IMR-90 (cell line): ENCODE measurements at regions not wholly inside any gene's neighbourhood (a gene's known extent, or its start where the extent isn't known, plus 50 kb on each side); places are given as distances from the start of the nearest gene placed in this dataset.

Experiments used
- ATAC-seq: fragments of 200-7000 bp; cut with Tn5 transposase; 2 replicates; pipeline ENCODE4 v1.9.1; 2020; ENCODE audit warnings: low read depth, mild to moderate bottlenecking, moderate library complexity
- BruUV-seq: library from RNA; stranded (reverse); fragments of 400-500 nt; replicated peaks from 2 replicates; lab custom pipeline; 2021; lab: Mats Ljungman, UMichigan
- CTCF ChIA-PET: fragments of 300-600 bp; formaldehyde crosslinking; extraction: SDS; loops from one replicate; lab custom pipeline; 2021; ENCODE audit warnings: antibody characterized with exemption; lab: Yijun Ruan, JAX
- POLR2A ChIA-PET: fragments of 300-600 bp; sonication (Branson Sonifier 250); formaldehyde crosslinking; loops from one replicate; lab custom pipeline; 2022; ENCODE audit warnings: antibody characterized with exemption; ENCODE audit not compliant: unreplicated experiment; lab: Charles Lee
- DNase-seq: peaks from one replicate; pipeline ENCODE4 v3.0.0; 2013
- H2AFZ ChIP-seq: replicated peaks from 2 replicates; pipeline ENCODE3; 2013; ENCODE audit warnings: low read length, mild to moderate bottlenecking; ENCODE audit not compliant: poor library complexity
- H2AK5ac ChIP-seq: 2 replicates; pipeline ENCODE4 v1.6.1; 2013; ENCODE audit warnings: low read depth, low read length, inconsistent platforms
- H2AK9ac ChIP-seq: replicated peaks from 2 replicates; pipeline ENCODE3; 2013; ENCODE audit warnings: mild to moderate bottlenecking, low read depth, low read length, moderate library complexity; ENCODE audit not compliant: poor library complexity
- H2BK120ac ChIP-seq: 2 replicates; pipeline ENCODE4 v1.6.1; 2013; ENCODE audit warnings: low read depth, low read length, inconsistent platforms
- H2BK15ac ChIP-seq: 3 replicates; pipeline ENCODE4 v1.6.1; 2013; ENCODE audit warnings: low read depth, low read length, inconsistent platforms
- H2BK20ac ChIP-seq: 2 replicates; pipeline ENCODE4 v1.6.1; 2013; ENCODE audit warnings: low read depth, mild to moderate bottlenecking, inconsistent platforms, low read length, moderate library complexity
- H2BK5ac ChIP-seq: 2 replicates; pipeline ENCODE4 v1.6.1; 2013; ENCODE audit warnings: mild to moderate bottlenecking, low read depth, low read length, inconsistent platforms; ENCODE audit not compliant: poor library complexity, severe bottlenecking
- H3K14ac ChIP-seq: replicated peaks from 2 replicates; pipeline ENCODE4 v1.6.1; 2013; ENCODE audit warnings: low read depth, low read length, inconsistent platforms
- H3K18ac ChIP-seq: 2 replicates; pipeline ENCODE4 v1.6.1; 2013; ENCODE audit warnings: low read depth, low read length, control low read depth
- H3K23ac ChIP-seq: 2 replicates; pipeline ENCODE4 v1.6.1; 2013; ENCODE audit warnings: low read depth, low read length, inconsistent platforms
- H3K27ac ChIP-seq: 2 replicates; pipeline ENCODE4 v1.5.1; 2013; ENCODE audit warnings: mild to moderate bottlenecking, control low read depth, low read length; ENCODE audit not compliant: insufficient read depth
- H3K27me3 ChIP-seq: 2 replicates; pipeline ENCODE4 v1.6.1; 2013; ENCODE audit warnings: low read length; ENCODE audit not compliant: control insufficient read depth, insufficient read depth
- H3K36me3 ChIP-seq: 2 replicates; pipeline ENCODE4 v1.6.1; 2013; ENCODE audit warnings: low read length, mixed read lengths; ENCODE audit not compliant: control insufficient read depth, insufficient read depth
- H3K4ac ChIP-seq: 2 replicates; pipeline ENCODE4 v1.6.1; 2013; ENCODE audit warnings: low read depth, low read length, inconsistent platforms
- H3K4me1 ChIP-seq: 2 replicates; pipeline ENCODE4 v1.6.1; 2013; ENCODE audit warnings: low read length, mixed read lengths; ENCODE audit not compliant: control insufficient read depth, insufficient read depth
- H3K4me2 ChIP-seq: 2 replicates; pipeline ENCODE4 v1.6.1; 2013; ENCODE audit warnings: low read depth, mild to moderate bottlenecking, control low read depth, low read length, moderate library complexity
- H3K4me3 ChIP-seq: 2 replicates; pipeline ENCODE4 v1.5.1; 2013; ENCODE audit warnings: low read depth, mild to moderate bottlenecking, control low read depth, low read length, moderate library complexity; ENCODE audit not compliant: insufficient read depth
- H3K56ac ChIP-seq: 2 replicates; pipeline ENCODE4 v1.6.1; 2013; ENCODE audit warnings: low read length, inconsistent platforms; ENCODE audit not compliant: insufficient read depth; ENCODE audit errors: extremely low read depth
- H3K79me1 ChIP-seq, 2 experiments: 2 replicates each; pipeline ENCODE4 v1.6.1; 2013; ENCODE audit warnings: low read length in 2 of 2, inconsistent platforms in 1 of 2, low read depth in 1 of 2
- H3K9ac ChIP-seq: 2 replicates; pipeline ENCODE4 v1.6.1; 2013; ENCODE audit warnings: low read depth, low read length, control low read depth
- H3K9me1 ChIP-seq: 2 replicates; pipeline ENCODE4 v1.6.1; 2013; ENCODE audit warnings: low read length, inconsistent platforms; ENCODE audit not compliant: insufficient read depth
- H3K9me3 ChIP-seq: 2 replicates; pipeline ENCODE4 v1.6.1; 2013; ENCODE audit warnings: low read length; ENCODE audit not compliant: control insufficient read depth, insufficient read depth
- H4K20me1 ChIP-seq: 2 replicates; pipeline ENCODE4 v1.6.1; 2013; ENCODE audit warnings: low read length, inconsistent platforms; ENCODE audit not compliant: insufficient read depth
- H4K5ac ChIP-seq: 2 replicates; pipeline ENCODE4 v1.6.1; 2013; ENCODE audit warnings: mild to moderate bottlenecking, low read depth, low read length, control low read depth
- H4K8ac ChIP-seq, 2 experiments: 2 replicates each; pipeline ENCODE4 v1.6.1; 2013; ENCODE audit warnings: low read depth in 2 of 2, low read length in 2 of 2, control low read depth in 1 of 2, inconsistent platforms in 1 of 2
- H4K91ac ChIP-seq: 2 replicates; pipeline ENCODE4 v1.6.1; 2013; ENCODE audit warnings: low read depth, low read length, inconsistent platforms; ENCODE audit not compliant: insufficient read depth
- BHLHE40 ChIP-seq: fragments of 150-350 bp; IDR thresholded peaks from 2 replicates; pipeline ENCODE4 v1.6.1; 2016; ENCODE audit warnings: mild to moderate bottlenecking, low read depth, low read length
- CEBPB ChIP-seq: IDR thresholded peaks from 2 replicates; pipeline ENCODE4 v1.6.1; 2012; ENCODE audit warnings: low read depth, low read length, improper control_type of control experiment
- CHD1 ChIP-seq: IDR thresholded peaks from 2 replicates; pipeline ENCODE4 v1.6.1; 2012; ENCODE audit warnings: low read depth, low read length, improper control_type of control experiment
- CTCF ChIP-seq: conservative IDR thresholded peaks from 2 replicates; pipeline ENCODE4 v1.5.1; 2012; ENCODE audit warnings: mild to moderate bottlenecking, low read depth, low read length, improper control_type of control experiment
- ELK1 ChIP-seq: fragments of 150-350 bp; IDR thresholded peaks from 2 replicates; pipeline ENCODE4 v1.6.1; 2016; ENCODE audit warnings: low read depth, mild to moderate bottlenecking, low read length, moderate library complexity, borderline replicate concordance
- FOS ChIP-seq: fragments of 150-350 bp; IDR thresholded peaks from 2 replicates; pipeline ENCODE4 v1.6.1; 2016; ENCODE audit warnings: low read depth, low read length
- MAFK ChIP-seq: IDR thresholded peaks from 2 replicates; pipeline ENCODE4 v1.6.1; 2012; ENCODE audit warnings: low read depth, low read length, improper control_type of control experiment
- MAZ ChIP-seq: IDR thresholded peaks from 2 replicates; pipeline ENCODE4 v1.6.1; 2012; ENCODE audit warnings: low read depth, mild to moderate bottlenecking, low read length, improper control_type of control experiment, moderate library complexity, borderline replicate concordance
- MXI1 ChIP-seq: IDR thresholded peaks from 2 replicates; pipeline ENCODE4 v1.6.1; 2012; ENCODE audit warnings: low read depth, mild to moderate bottlenecking, low read length, moderate library complexity, borderline replicate concordance
- NFE2L2 ChIP-seq: fragments of 150-350 bp; IDR thresholded peaks from 2 replicates; pipeline ENCODE4 v1.6.1; 2016; ENCODE audit warnings: low read depth, mild to moderate bottlenecking, low read length
- POLR2A ChIP-seq: IDR thresholded peaks from 2 replicates; pipeline ENCODE4 v1.6.1; 2012; ENCODE audit warnings: mild to moderate bottlenecking, low read depth, low read length
- RAD21 ChIP-seq: IDR thresholded peaks from 2 replicates; pipeline ENCODE4 v1.6.1; 2012; ENCODE audit warnings: low read length, improper control_type of control experiment
- RCOR1 ChIP-seq: IDR thresholded peaks from 2 replicates; pipeline ENCODE4 v1.6.1; 2012; ENCODE audit warnings: mild to moderate bottlenecking, low read length, improper control_type of control experiment; ENCODE audit not compliant: insufficient replicate concordance
- RFX5 ChIP-seq: IDR thresholded peaks from 2 replicates; pipeline ENCODE4 v1.8.0; 2012; ENCODE audit warnings: low read depth, mild to moderate bottlenecking, low read length, moderate library complexity
- SMC3 ChIP-seq: fragments of 150-350 bp; IDR thresholded peaks from 2 replicates; pipeline ENCODE4 v1.6.1; 2016; ENCODE audit warnings: low read depth, mild to moderate bottlenecking, antibody characterized with exemption, low read length, moderate library complexity
- USF2 ChIP-seq: fragments of 150-350 bp; IDR thresholded peaks from 2 replicates; pipeline ENCODE4 v1.6.1; 2017; ENCODE audit warnings: mild to moderate bottlenecking, antibody characterized with exemption, low read length, low read depth
- WGBS, 2 experiments: methylation state at CpG; one replicate each; pipeline versions ENCODE4 v1.1.5 to v1.1.7; 2013; ENCODE audit warnings: missing lambda C conversion rate in 2 of 2; ENCODE audit not compliant: insufficient read length in 1 of 2; ENCODE audit errors: extremely low coverage in 2 of 2; 5-methylcytosine and 5-hydroxymethylcytosine counted together
- dilution Hi-C: fragments of 300-500 bp; cut with HindIII; formaldehyde crosslinking; loops from one replicate; pipeline ENCODE4 v1.14.3; 2018; ENCODE audit warnings: low sequenced_read_pairs; ENCODE audit not compliant: unreplicated experiment
- in situ Hi-C: fragments of 300-500 bp; cut with MboI; formaldehyde crosslinking; loops from 3 replicates; pipeline ENCODE4 v1.14.3; 2019; ENCODE audit warnings: low sequenced_read_pairs, inconsistent platforms, mixed read lengths
- intact Hi-C: fragments of 100-400 bp; cut with micrococcal nuclease; formaldehyde crosslinking; loops from 2 replicates; pipeline ENCODE4 v1.10.0; 2022

- H3K4me2 ChIP-seq, result no peak overlapping the region
- H3K18ac ChIP-seq, result no peak overlapping the region
- no peak overlapping the region for H3K56ac ChIP-seq
- TF ChIP-seq ELK1, result no peak
- TF ChIP-seq CTCF, result no peak
- TF ChIP-seq RFX5, result no peak
- TF ChIP-seq BHLHE40, result no peak
- TF ChIP-seq USF2, result no peak
- no peak for TF ChIP-seq RCOR1
- TF ChIP-seq RAD21, result no peak
- TF ChIP-seq SMC3, result no peak
- TF ChIP-seq POLR2A, result no peak
- no peak for TF ChIP-seq CHD1
- TF ChIP-seq MXI1, result no peak
- TF ChIP-seq CEBPB, result no peak
- no peak for TF ChIP-seq FOS
- TF ChIP-seq MAZ, result no peak
- TF ChIP-seq NFE2L2, result no peak
- TF ChIP-seq MAFK, result no peak
- no peak overlapping the region for H3K27ac ChIP-seq
- intact Hi-C loops (no loop called here), in situ Hi-C loops (no loop called here), dilution Hi-C loops (no loop called here)
- H2BK20ac ChIP-seq, result no peak overlapping the region
- ATAC-seq, result no peak
- no peak overlapping the region for H3K9ac ChIP-seq
- DNase-seq, result no peak
- no TSS peak for BruUV-seq
- WGBS, 2 experiments, result no CpG with 5 or more reads among the region's 7 CpGs
- H3K4me1 ChIP-seq, result no peaks in the 10 kb centered on the region
- H3K9me1 ChIP-seq, result no peaks in the 10 kb centered on the region
- no peaks in the 10 kb centered on the region for H3K27me3 ChIP-seq
- no peak overlapping the region for H4K8ac ChIP-seq
- ChIA-PET POLR2A (no interaction called here), CTCF (no interaction called here)
- peaks cover 7% of the 10 kb centered on the region for H3K9me3 ChIP-seq
- H3K14ac ChIP-seq, result no peak overlapping the region
- H2BK15ac ChIP-seq, result no peak overlapping the region
- no peak overlapping the region for H4K5ac ChIP-seq
- no peak overlapping the region for H2AK5ac ChIP-seq
- H2AFZ ChIP-seq, result no peak overlapping the region
- H3K36me3 ChIP-seq, result no peaks in the 10 kb centered on the region
- no peaks in the 10 kb centered on the region for H3K79me1 ChIP-seq
- no peaks in the 10 kb centered on the region for H4K20me1 ChIP-seq
- no peak overlapping the region for H4K91ac ChIP-seq
- H3K23ac ChIP-seq, result no peak overlapping the region
- no peak overlapping the region for H2BK120ac ChIP-seq
- no peak overlapping the region for H3K4ac ChIP-seq
- no peak overlapping the region for H2BK5ac ChIP-seq
- no peak overlapping the region for H2AK9ac ChIP-seq
- H3K4me3 ChIP-seq, result no peak overlapping the region
Observed at GRCh38 chr9:117951127-117951526, 246.9 kb downstream of the TLR4 start.
